ENCODE measurements at regions not wholly inside any gene's neighbourhood (a gene's known extent, or its start where the extent isn't known, plus 50 kb on each side); places are given as distances from the start of the nearest gene placed in this dataset.

DNA sequence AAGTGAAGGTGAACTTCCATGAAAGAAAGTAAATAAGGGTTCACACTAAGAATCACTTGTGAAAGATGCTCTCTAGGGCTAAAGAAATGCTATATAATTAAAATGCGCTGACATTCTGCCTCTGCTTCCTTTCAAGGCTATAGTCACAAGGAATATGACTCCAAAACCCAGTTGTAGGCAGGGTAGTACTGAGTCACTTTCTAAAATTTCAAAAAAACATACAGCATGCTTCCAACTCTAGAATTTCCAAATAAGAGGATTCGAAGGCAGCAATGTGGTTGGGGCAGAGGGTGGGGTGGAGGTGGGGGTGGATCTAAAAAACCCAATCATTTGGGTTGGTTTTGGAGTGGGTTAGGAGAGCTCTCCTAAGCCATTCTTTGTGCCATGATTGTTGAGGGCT is 84.6 kb downstream of the HMHB1 start:
- TF ChIP-seq ZNF496 (CRISPR knock-in tag; IDR thresholded peaks at IDR 0.05; ENCODE audit: insufficient replicate concordance) (no peak), STAG1 (CRISPR knock-in tag; IDR thresholded peaks at IDR 0.05) (no peak), CEBPB (IDR thresholded peaks at IDR 0.05; ENCODE audit: borderline replicate concordance, low read depth, low read length) (no peak), EZH2 (conservative IDR thresholded peaks at IDR 0.05; ENCODE audit: low read depth, low read length) (no peak), EEA1 (CRISPR knock-in tag; IDR thresholded peaks at IDR 0.05; ENCODE audit: borderline replicate concordance) (no peak), ZMAT3 (CRISPR knock-in tag; conservative IDR thresholded peaks at IDR 0.05) (no peak), ZFX (CRISPR knock-in tag; IDR thresholded peaks at IDR 0.05; ENCODE audit: low read depth) (no peak)
- TF ChIP-seq, protein P1, sequence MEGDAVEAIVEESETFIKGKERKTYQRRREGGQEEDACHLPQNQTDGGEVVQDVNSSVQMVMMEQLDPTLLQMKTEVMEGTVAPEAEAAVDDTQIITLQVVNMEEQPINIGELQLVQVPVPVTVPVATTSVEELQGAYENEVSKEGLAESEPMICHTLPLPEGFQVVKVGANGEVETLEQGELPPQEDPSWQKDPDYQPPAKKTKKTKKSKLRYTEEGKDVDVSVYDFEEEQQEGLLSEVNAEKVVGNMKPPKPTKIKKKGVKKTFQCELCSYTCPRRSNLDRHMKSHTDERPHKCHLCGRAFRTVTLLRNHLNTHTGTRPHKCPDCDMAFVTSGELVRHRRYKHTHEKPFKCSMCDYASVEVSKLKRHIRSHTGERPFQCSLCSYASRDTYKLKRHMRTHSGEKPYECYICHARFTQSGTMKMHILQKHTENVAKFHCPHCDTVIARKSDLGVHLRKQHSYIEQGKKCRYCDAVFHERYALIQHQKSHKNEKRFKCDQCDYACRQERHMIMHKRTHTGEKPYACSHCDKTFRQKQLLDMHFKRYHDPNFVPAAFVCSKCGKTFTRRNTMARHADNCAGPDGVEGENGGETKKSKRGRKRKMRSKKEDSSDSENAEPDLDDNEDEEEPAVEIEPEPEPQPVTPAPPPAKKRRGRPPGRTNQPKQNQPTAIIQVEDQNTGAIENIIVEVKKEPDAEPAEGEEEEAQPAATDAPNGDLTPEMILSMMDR (CRISPR knock-in tag; IDR thresholded peaks at IDR 0.05): no peak

Data from HepG2 (cell line).